AG04450 (cell line): ENCODE measurements at regions not wholly inside any gene's neighbourhood (a gene's known extent, or its start where the extent isn't known, plus 50 kb on each side); places are given as distances from the start of the nearest gene placed in this dataset. TPM values are rescaled to one million over a fixed set of nuclear protein-coding genes. Genes with fewer than 3 reads are reported as not detected.
"Not testable (repeated sequence)": the region's sequence is repeated elsewhere in the genome, so short reads cannot be mapped to it uniquely, and the experiment has no call there.

ENCODE experiments used
- CTCF ChIA-PET: fragments of 300-600, 350-600 bp; formaldehyde crosslinking; extraction: SDS; loops from one replicate; lab custom pipeline; 2022; ENCODE audit warnings: antibody characterized with exemption, inconsistent platforms; lab: Charles Lee
- POLR2A ChIA-PET: fragments of 350-600 bp; formaldehyde crosslinking; extraction: SDS; loops from one replicate; lab custom pipeline; 2021; ENCODE audit warnings: antibody characterized with exemption, inconsistent platforms; lab: Yijun Ruan, JAX
- DNase-seq: peaks from one replicate; pipeline ENCODE4 v3.0.0-alpha.2; 2011; ENCODE audit warnings: low read depth, low spot score
- H3K27ac ChIP-seq: one replicate; pipeline ENCODE4 v1.5.1; 2012; ENCODE audit warnings: low read depth, low read length, control low read depth
- H3K27me3 ChIP-seq: one replicate; pipeline ENCODE4 v1.6.0; 2012; ENCODE audit warnings: low read length; ENCODE audit not compliant: control insufficient read depth, insufficient read depth
- H3K4me3 ChIP-seq: 2 replicates; pipeline ENCODE4 v1.5.1; 2011; ENCODE audit warnings: mild to moderate bottlenecking, low read depth, low read length, control low read depth
- H3K9me3 ChIP-seq: 2 replicates; pipeline ENCODE4 v1.5.1; 2012; ENCODE audit warnings: low read length; ENCODE audit not compliant: control insufficient read depth, insufficient read depth
- small RNA-seq: library from RNA; depleted of rRNA; stranded (forward); fragments of <200 nt; gene quantifications from one replicate; pipeline ENCODE3, GENCODE V24; 2012; ENCODE audit warnings: low read depth; ENCODE audit not compliant: insufficient read length
- TF ChIP-seq, protein P1 (sequence below): IDR thresholded peaks from 2 replicates; pipeline ENCODE4 v1.5.1; 2011; ENCODE audit warnings: low read depth, low read length, control low read depth, inconsistent platforms

DNA sequence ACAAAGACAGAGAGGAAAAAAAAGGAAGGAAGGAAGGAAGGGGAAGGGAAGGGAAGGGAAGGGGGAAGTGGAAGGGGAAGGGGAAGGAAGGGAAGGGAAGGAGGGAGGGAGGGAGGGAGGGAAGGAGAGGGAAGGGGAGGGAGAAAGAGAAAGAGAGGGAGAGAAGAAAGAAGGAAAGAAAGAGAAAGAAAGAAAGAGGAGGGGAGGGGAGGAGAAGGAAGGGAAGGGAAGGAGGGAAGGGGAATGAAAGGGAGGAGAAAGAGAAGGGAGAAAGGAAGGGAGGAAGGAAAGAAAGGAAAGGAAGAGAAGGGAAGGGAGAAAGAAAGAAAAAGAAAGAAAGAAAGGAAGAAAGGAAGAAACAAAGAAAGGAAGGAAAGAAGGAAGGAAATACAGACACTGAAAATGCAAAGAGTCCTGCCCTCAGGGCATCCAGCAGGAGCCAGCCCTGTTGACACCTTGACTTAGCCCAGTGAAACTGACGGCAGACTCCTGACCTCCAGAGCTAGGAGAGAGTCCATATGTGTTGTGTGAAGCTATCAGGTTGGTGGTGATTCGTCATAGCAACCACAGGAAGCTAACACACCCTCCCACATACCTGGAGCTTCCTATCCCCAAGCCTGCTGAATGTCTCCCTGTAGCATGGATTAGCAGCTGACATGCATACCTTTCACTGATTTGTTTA, 58.7 kb upstream of the SULF2 start:
- Histone ChIP-seq H3K27ac (no peak overlapping the region), H3K9me3 (no peaks in the 10 kb centered on the region), H3K27me3 (no peaks in the 10 kb centered on the region), H3K4me3 (no peak overlapping the region)
- no peak for DNase-seq
- TF ChIP-seq, protein P1, sequence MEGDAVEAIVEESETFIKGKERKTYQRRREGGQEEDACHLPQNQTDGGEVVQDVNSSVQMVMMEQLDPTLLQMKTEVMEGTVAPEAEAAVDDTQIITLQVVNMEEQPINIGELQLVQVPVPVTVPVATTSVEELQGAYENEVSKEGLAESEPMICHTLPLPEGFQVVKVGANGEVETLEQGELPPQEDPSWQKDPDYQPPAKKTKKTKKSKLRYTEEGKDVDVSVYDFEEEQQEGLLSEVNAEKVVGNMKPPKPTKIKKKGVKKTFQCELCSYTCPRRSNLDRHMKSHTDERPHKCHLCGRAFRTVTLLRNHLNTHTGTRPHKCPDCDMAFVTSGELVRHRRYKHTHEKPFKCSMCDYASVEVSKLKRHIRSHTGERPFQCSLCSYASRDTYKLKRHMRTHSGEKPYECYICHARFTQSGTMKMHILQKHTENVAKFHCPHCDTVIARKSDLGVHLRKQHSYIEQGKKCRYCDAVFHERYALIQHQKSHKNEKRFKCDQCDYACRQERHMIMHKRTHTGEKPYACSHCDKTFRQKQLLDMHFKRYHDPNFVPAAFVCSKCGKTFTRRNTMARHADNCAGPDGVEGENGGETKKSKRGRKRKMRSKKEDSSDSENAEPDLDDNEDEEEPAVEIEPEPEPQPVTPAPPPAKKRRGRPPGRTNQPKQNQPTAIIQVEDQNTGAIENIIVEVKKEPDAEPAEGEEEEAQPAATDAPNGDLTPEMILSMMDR: no peak
- ChIA-PET POLR2A (no interaction called here), CTCF (no interaction called here)

DNA sequence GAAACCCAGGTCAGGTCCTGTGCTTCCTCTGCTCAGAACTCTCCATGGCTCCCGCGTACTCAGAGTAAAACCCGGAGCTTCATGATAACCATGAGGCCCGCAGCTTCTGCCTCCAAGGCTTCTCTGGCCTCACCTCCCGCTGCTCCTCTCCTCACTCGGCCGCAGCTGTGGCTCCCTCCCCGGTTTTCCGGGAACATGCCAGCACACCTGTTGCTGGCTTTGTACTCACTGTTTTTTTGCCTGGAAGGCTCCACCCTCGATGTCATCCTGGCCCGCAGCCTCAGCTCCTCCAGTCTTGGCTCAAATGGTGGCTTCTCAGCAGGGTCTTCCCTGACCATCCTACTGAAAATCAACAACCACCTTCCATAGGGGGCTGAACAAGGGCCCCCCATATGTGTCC, 57.7 kb upstream of the SULF2 start:
- H3K4me3 ChIP-seq, POLR2A ChIA-PET, H3K27me3 ChIP-seq, H3K27ac ChIP-seq, CTCF ChIA-PET, H3K9me3 ChIP-seq, DNase-seq: not testable (repeated sequence)

DNA sequence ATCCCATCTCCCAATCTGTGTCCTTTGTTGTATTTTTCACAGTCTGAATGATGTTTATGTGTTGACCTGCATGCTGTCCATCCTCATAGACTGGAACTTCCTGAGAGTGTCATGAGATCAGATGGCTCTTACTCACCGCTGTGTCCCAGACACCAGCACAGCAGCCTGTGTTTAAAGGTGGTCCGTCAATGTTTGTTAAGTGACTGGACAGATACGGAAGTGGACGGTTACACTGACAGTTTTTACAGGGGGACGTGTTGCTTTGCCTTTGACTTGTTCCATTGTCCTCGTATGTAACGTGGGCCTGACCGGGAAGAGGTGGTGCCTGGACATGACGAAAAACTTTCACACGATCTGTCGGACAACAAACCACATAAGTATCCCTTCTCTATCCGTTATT, 56.7 kb upstream of the SULF2 start:
- H3K27ac ChIP-seq, DNase-seq, H3K4me3 ChIP-seq, H3K27me3 ChIP-seq, POLR2A ChIA-PET, H3K9me3 ChIP-seq, CTCF ChIA-PET: not testable (repeated sequence)

DNA sequence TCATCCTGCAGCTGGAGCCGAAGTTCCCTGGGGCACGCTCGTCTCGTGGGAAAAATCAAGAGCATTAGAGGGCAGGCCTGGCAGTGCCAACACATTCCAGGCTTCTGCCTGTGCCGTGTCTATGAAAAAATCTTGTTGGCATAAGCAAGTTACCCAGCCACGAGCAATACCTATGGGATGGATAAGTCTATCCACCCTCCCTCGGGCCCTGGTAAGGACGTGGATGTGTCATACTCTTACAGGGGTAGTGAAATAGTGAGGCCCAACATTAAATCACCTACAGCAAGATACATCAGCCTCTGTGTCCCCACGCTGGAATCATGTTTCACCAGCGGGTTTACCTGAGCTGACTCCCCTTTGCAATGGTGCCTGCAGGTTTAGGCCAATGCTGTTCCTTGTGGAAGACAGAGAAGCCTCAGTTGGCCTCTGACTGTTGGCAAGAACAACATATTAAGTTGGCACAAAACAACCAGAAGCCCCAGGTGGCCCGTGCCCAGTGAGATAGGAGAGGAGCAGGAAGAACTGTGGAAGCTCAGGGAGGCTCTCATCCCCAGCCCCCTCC, 51.1 kb upstream of the SULF2 start:
- H3K4me3 ChIP-seq, CTCF ChIA-PET, POLR2A ChIA-PET, DNase-seq, H3K27ac ChIP-seq, H3K27me3 ChIP-seq, H3K9me3 ChIP-seq: not testable (repeated sequence)

Small RNA genes lying in the stretch of these regions (small RNA-seq; reads per million reads assigned to genes)
- 29.6 reads per million, percentile 82 among the genes with 10 or more reads in this experiment for gene RNA5SP486
- gene RNU7-144P: not detected
- not detected for gene RNU7-92P
